ENCODE measurements at regions not wholly inside any gene's neighbourhood (a gene's known extent, or its start where the extent isn't known, plus 50 kb on each side); places are given as distances from the start of the nearest gene placed in this dataset.

DNA sequence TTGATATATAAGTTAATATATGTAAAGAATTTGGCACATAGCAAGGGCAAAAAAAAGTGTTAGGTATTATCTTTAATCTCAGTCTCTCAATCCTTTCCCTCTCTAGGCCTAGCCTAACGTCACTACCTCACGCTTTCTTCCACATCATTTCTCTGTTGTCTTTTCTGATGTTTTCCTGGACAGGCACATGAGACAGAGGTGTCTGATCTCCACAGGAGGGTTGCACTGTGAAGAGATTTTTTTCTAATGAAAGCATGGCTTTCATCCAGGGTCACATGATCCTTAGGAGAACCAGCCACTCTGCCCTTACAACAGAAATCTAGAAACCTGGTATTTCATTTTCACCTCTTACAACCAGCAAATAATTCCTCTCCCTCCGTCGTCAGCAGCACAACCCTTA, 1268.3 kb downstream of the XPNPEP1 start:
- intact Hi-C loops (cut with micrococcal nuclease; ENCODE audit: unreplicated experiment): no loop called here

DNA sequence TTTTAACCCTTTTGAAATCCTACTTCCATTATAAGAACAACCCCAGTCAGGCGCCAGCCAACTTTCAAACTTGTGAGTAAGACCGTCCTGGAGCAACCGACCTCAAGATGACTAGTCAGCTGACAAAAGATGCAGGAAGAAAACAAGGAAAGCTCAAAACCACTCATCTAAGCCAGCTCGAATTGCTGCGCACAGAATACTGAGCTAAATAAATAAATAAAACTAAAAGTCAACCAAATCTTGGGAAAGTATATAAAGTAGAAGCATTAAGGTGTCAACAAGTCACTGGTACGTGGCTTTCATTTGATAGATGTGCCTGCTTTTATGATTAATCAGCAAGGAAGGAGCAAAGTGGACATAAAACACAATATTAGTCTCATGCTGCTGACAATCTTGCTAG, 1269.8 kb downstream of the XPNPEP1 start:
- TF ChIP-seq EZH2 (IDR thresholded peaks at IDR 0.05; ENCODE audit: low read depth) (no peak), CTCF (conservative IDR thresholded peaks at IDR 0.05) (no peak)
- H3K4me2 ChIP-seq: no peak overlapping the region
- no peaks in the 10 kb centered on the region for H3K36me3 ChIP-seq (ENCODE audit: low read depth)
- H3K9me3 ChIP-seq (ENCODE audit: insufficient read depth, low read depth): no peaks in the 10 kb centered on the region
- no peaks in the 10 kb centered on the region for H3K79me2 ChIP-seq (ENCODE audit: low read depth)
- no peak overlapping the region for H3K27ac ChIP-seq
- no peaks in the 10 kb centered on the region for H3K27me3 ChIP-seq (ENCODE audit: insufficient read depth, low read depth)
- H4K20me1 ChIP-seq (ENCODE audit: insufficient read depth): no peaks in the 10 kb centered on the region
- no peak for DNase-seq
- H3F3A ChIP-seq (ENCODE audit: insufficient read depth, low read depth): no peaks in the 10 kb centered on the region
- no peaks in the 10 kb centered on the region for H3K4me1 ChIP-seq (replicated peaks; ENCODE audit: insufficient read depth)
- ChIA-PET POLR2A (ENCODE audit: unreplicated experiment) (no interaction called here), CTCF (no interaction called here)
- H3K4me3 ChIP-seq: no peak overlapping the region
- H2AFZ ChIP-seq: no peak overlapping the region
- BruUV-seq (replicated peaks): no TSS peak
- intact Hi-C loops (cut with micrococcal nuclease; ENCODE audit: unreplicated experiment): no loop called here
- no peaks in the 10 kb centered on the region for H3K9me2 ChIP-seq (ENCODE audit: insufficient read depth)

More for the DNA sequence above, 1268.3 kb downstream of the XPNPEP1 start:
- H2AFZ ChIP-seq: no peak overlapping the region
- H3K79me2 ChIP-seq (ENCODE audit: low read depth): no peaks in the 10 kb centered on the region
- H3K9me2 ChIP-seq (ENCODE audit: insufficient read depth): no peaks in the 10 kb centered on the region
- CTCF ChIA-PET: no interaction called here
- POLR2A ChIA-PET (ENCODE audit: unreplicated experiment): no interaction called here
- no peaks in the 10 kb centered on the region for H3K27me3 ChIP-seq (ENCODE audit: insufficient read depth, low read depth)
- no peaks in the 10 kb centered on the region for H3F3A ChIP-seq (ENCODE audit: insufficient read depth, low read depth)
- H4K20me1 ChIP-seq (ENCODE audit: insufficient read depth): no peaks in the 10 kb centered on the region
- no peak overlapping the region for H3K27ac ChIP-seq
- H3K4me1 ChIP-seq (replicated peaks; ENCODE audit: insufficient read depth): no peaks in the 10 kb centered on the region
- H3K36me3 ChIP-seq (ENCODE audit: low read depth): no peaks in the 10 kb centered on the region
- BruUV-seq (replicated peaks): no TSS peak
- no peak overlapping the region for H3K4me3 ChIP-seq
- DNase-seq: no peak
- H3K9me3 ChIP-seq (ENCODE audit: insufficient read depth, low read depth): no peaks in the 10 kb centered on the region
- TF ChIP-seq EZH2 (IDR thresholded peaks at IDR 0.05; ENCODE audit: low read depth) (no peak), CTCF (conservative IDR thresholded peaks at IDR 0.05) (no peak)
- no peak overlapping the region for H3K4me2 ChIP-seq

- H3K36me3 ChIP-seq (ENCODE audit: low read depth): no peaks in the 10 kb centered on the region
- POLR2A ChIA-PET (ENCODE audit: unreplicated experiment): no interaction called here
Observed at GRCh38 chr10:108639010-108639409, 1284.3 kb downstream of the XPNPEP1 start.

More at GRCh38 chr10:108639010-108639409, 1284.3 kb downstream of the XPNPEP1 start:
- Histone ChIP-seq H3K4me1 (replicated peaks; ENCODE audit: insufficient read depth) (no peaks in the 10 kb centered on the region), H3K79me2 (ENCODE audit: low read depth) (no peaks in the 10 kb centered on the region), H3K9me3 (ENCODE audit: insufficient read depth, low read depth) (no peaks in the 10 kb centered on the region), H4K20me1 (ENCODE audit: insufficient read depth) (no peaks in the 10 kb centered on the region), H3K27me3 (ENCODE audit: insufficient read depth, low read depth) (no peaks in the 10 kb centered on the region), H3K4me2 (no peak overlapping the region), H2AFZ (no peak overlapping the region), H3F3A (ENCODE audit: insufficient read depth, low read depth) (no peaks in the 10 kb centered on the region), H3K9me2 (ENCODE audit: insufficient read depth) (no peaks in the 10 kb centered on the region), H3K4me3 (no peak overlapping the region), H3K27ac (no peak overlapping the region)
- no peak for DNase-seq
- TF ChIP-seq EZH2 (IDR thresholded peaks at IDR 0.05; ENCODE audit: low read depth): no peak
- TF ChIP-seq CTCF (conservative IDR thresholded peaks at IDR 0.05): no peak
- intact Hi-C loops (cut with micrococcal nuclease; ENCODE audit: unreplicated experiment): no loop called here
- no TSS peak for BruUV-seq (replicated peaks)
- CTCF ChIA-PET: no interaction called here

Data from PC-9 (cell line).